HepG2 (cell line): ENCODE measurements at regions not wholly inside any gene's neighbourhood (a gene's known extent, or its start where the extent isn't known, plus 50 kb on each side); places are given as distances from the start of the nearest gene placed in this dataset.

ENCODE experiments used
- CTCF ChIP-seq: sonication (generic); formaldehyde crosslinking; IDR thresholded peaks from 2 replicates; pipeline ENCODE4 v1.5.0; 2020; ENCODE audit warnings: mild to moderate bottlenecking, missing genetic modification reagents, moderate library complexity
- EZH2 ChIP-seq: conservative IDR thresholded peaks from 2 replicates; pipeline ENCODE4 v1.6.1; 2012; ENCODE audit warnings: mild to moderate bottlenecking, low read depth, low read length, moderate library complexity
- SP2 ChIP-seq: sonication (generic); formaldehyde crosslinking; IDR thresholded peaks from 2 replicates; pipeline ENCODE4 v1.5.1; 2020; ENCODE audit warnings: mild to moderate bottlenecking, missing genetic modification reagents
- TARDBP ChIP-seq: sonication (generic); formaldehyde crosslinking; IDR thresholded peaks from 2 replicates; pipeline ENCODE4 v1.8.0; 2022; ENCODE audit warnings: mild to moderate bottlenecking, missing genetic modification reagents
- U2AF1 ChIP-seq: fragments of 200-400 bp; formaldehyde crosslinking; optimal IDR thresholded peaks from 2 replicates; pipeline ENCODE3; 2017; ENCODE audit warnings: mild to moderate bottlenecking, low read depth, low read length
- ZNF180 ChIP-seq: sonication (generic); formaldehyde crosslinking; IDR thresholded peaks from 2 replicates; pipeline ENCODE4 v1.4.0; 2020; ENCODE audit warnings: low read depth, missing genetic modification reagents, borderline replicate concordance

GRCh38 chr3:24678421-24678865 is 183.8 kb upstream of the THRB start:
- TF ChIP-seq EZH2: no peak
- TF ChIP-seq U2AF1: no peak
- no peak for TF ChIP-seq ZNF180 (CRISPR knock-in tag)
- no peak for TF ChIP-seq CTCF (CRISPR knock-in tag)
- TF ChIP-seq SP2 (CRISPR knock-in tag): no peak
- TF ChIP-seq TARDBP: no peak
